Heart left ventricle (tissue), 16 donors: ENCODE measurements at regions not wholly inside any gene's neighbourhood (a gene's known extent, or its start where the extent isn't known, plus 50 kb on each side); places are given as distances from the start of the nearest gene placed in this dataset.
A peak's percentile ranks its signal among the peaks of the same experiment; 100 is the strongest.

Experiments
- ATAC-seq, 4 donors: fragments of 200-7000 bp; cut with Tn5 transposase; one replicate each; pipeline ENCODE4 v1.9.1; 2020 to 2022; ENCODE audit warnings: moderate library complexity in 4 of 4, mild to moderate bottlenecking in 3 of 4, moderate number of reproducible peaks in 1 of 4
- DNase-seq, 5 donors: peaks; one replicate each; pipeline ENCODE4 v3.0.0-alpha.2; 2020
- H3K27ac ChIP-seq, 12 donors: fragments of 200-600 bp; sonication (generic) in 4 of 12; one replicate each; pipeline versions ENCODE4 v1.5.0 to v1.8.0; 2016 to 2022; ENCODE audit warnings: mild to moderate bottlenecking in 2 of 12
- H3K27me3 ChIP-seq, 9 donors: fragments of 200-600 bp; sonication (generic) in 2 of 9; one replicate each; pipeline versions ENCODE4 v1.5.1 to v1.8.0; 2016 to 2022; ENCODE audit warnings: mild to moderate bottlenecking in 3 of 9
- H3K36me3 ChIP-seq, 9 donors: fragments of 200-600 bp; sonication (generic) in 2 of 9; one replicate each; pipeline versions ENCODE4 v1.5.0 to v1.8.0; 2018 to 2022; ENCODE audit warnings: mild to moderate bottlenecking in 2 of 9
- H3K4me1 ChIP-seq, 12 donors: fragments of 200-600 bp; sonication (generic) in 4 of 12; one replicate each; pipeline versions ENCODE4 v1.5.0 to v1.8.0; 2016 to 2022; ENCODE audit warnings: mild to moderate bottlenecking in 3 of 12
- H3K4me3 ChIP-seq, 12 donors: fragments of 200-600 bp; sonication (generic) in 4 of 12; one replicate each; pipeline versions ENCODE4 v1.5.0 to v1.8.0; 2017 to 2022; ENCODE audit warnings: mild to moderate bottlenecking in 9 of 12, moderate library complexity in 4 of 12
- H3K9me3 ChIP-seq, 12 donors: fragments of 200-600 bp; sonication (generic) in 4 of 12; one replicate each; pipeline versions ENCODE4 v1.5.0 to v1.8.0; 2016 to 2022; ENCODE audit warnings: mild to moderate bottlenecking in 1 of 12
- CTCF ChIP-seq, 12 donors: fragments of 200-600 bp; sonication (generic) in 4 of 12; IDR thresholded peaks; one replicate each; pipeline versions ENCODE4 v1.5.0 to v1.8.0; 2018 to 2022; ENCODE audit warnings: antibody characterized with exemption in 12 of 12, mild to moderate bottlenecking in 5 of 12
- POLR2A ChIP-seq, 2 donors: fragments of 450-650 bp; IDR thresholded peaks; one replicate each; pipeline ENCODE4 v1.6.1; 2017; ENCODE audit warnings: antibody characterized with exemption in 2 of 2, mild to moderate bottlenecking in 2 of 2, moderate library complexity in 2 of 2
- WGBS, 4 donors: extraction: QIAGEN DNeasy Blood & Tissue Kit in 2 of 4; methylation state at CpG; one replicate each; pipeline versions ENCODE4 v1.1.5 to v1.1.7; 2013 to 2018; 5-methylcytosine and 5-hydroxymethylcytosine counted together
- intact Hi-C, 10 donors: fragments of 100-400 bp; cut with DNase I; formaldehyde crosslinking; loops; one replicate each; pipeline versions ENCODE4 v1.11.1 to v1.14.2; 2022
- donor health status: ischemic (EF 13 %, LVEDD 7.1; RV severe dilation, severe dysfunction).
- donor health status: healthy with polysubstance abuse.
- donor health status: DM: no; HTN: yes; CAD: no.
- donor health status: DM: no; HTN: no; CAD: no.
- donor health status: ischemic (EF 25% LVEDD 6.9; RV normal size, moderate dysfunction).
- donor health status: ischemic (EF 25% LVEDD 5.7; RV mildly dilated, moderate dysfunction).
- donor health status: healthy.
- donor health status: DM: yes; HTN: yes; CAD: no.
- donor health status: ischemic (EF 35%, LVEDD 5.7; RV mildly dilated, moderate dysfunction).
- donor health status: nonischemic (EF 11% LVEDD 7.7; RV severe dilation, severe dysfunction).
- donor health status: DM: yes; HTN: yes; CAD: no.
- donor health status: PGD.
- donor health status: ischemic (EF 29% LVEDD 5.4; RV normal size, mild dysfunction).
- donor health status: nonischemic (EF 23%, LVEDD 6.1; RV moderate dilation, normal function).

GRCh38 chr3:182190056-182190455 is 478.3 kb downstream of the SOX2 start:
- DNase-seq (no peak), ATAC-seq (no peak)
- Histone ChIP-seq H3K4me1 (no peaks in the 10 kb centered on the region), H3K36me3 (no peaks in the 10 kb centered on the region), H3K9me3 (peaks cover 0 to 3% (median 0%) of the 10 kb centered on the region in 12 donors), H3K27me3 (peaks cover 0 to 3% (median 0%) of the 10 kb centered on the region in 9 donors), H3K27ac (no peak overlapping the region), H3K4me3 (no peak overlapping the region)
- intact Hi-C loops, result no loop called here
- WGBS, 4 donors, result 71 to 79% (median 76%) methylated on average over 2 of the region's 2 CpGs
- TF ChIP-seq CTCF (IDR thresholded peaks at IDR 0.05) (no peak), POLR2A (IDR thresholded peaks at IDR 0.05) (no peak)

- 80 to 91% (median 86%) methylated on average over 1 of the region's 1 CpG for WGBS, 4 donors
- no peak overlapping the region for H3K27ac ChIP-seq
- intact Hi-C loops, result no loop called here
Observed at GRCh38 chr3:182198345-182198744, 486.6 kb downstream of the SOX2 start.

GRCh38 chr3:182201456-182202168 is 489.9 kb downstream of the SOX2 start:
- Histone ChIP-seq H3K9me3 (no peaks in the 10 kb centered on the region), H3K4me3 (no peak overlapping the region), H3K27me3 (peaks cover 0 to 4% (median 0%) of the 10 kb centered on the region in 9 donors), H3K36me3 (no peaks in the 10 kb centered on the region), H3K27ac (no peak overlapping the region), H3K4me1 (no peaks in the 10 kb centered on the region)
- 57 to 61% (median 59%) methylated on average over 11 of the region's 11 CpGs for WGBS, 4 donors
- intact Hi-C loops, result no loop called here
- no peak for DNase-seq
- no peak for TF ChIP-seq POLR2A (IDR thresholded peaks at IDR 0.05)
- no peak for TF ChIP-seq CTCF (IDR thresholded peaks at IDR 0.05)
- no peak for ATAC-seq

More at GRCh38 chr3:182198345-182198744, 486.6 kb downstream of the SOX2 start:
- ATAC-seq (no peak), DNase-seq (no peak)
- H3K36me3 ChIP-seq, result no peaks in the 10 kb centered on the region
- TF ChIP-seq CTCF (IDR thresholded peaks at IDR 0.05) (no peak), POLR2A (IDR thresholded peaks at IDR 0.05) (no peak)
- H3K4me1 ChIP-seq, result no peaks in the 10 kb centered on the region
- peaks cover 0 to 4% (median 0%) of the 10 kb centered on the region in 9 donors for H3K27me3 ChIP-seq
- no peaks in the 10 kb centered on the region for H3K9me3 ChIP-seq
- no peak overlapping the region for H3K4me3 ChIP-seq

GRCh38 chr3:182212479-182213076 is 500.9 kb downstream of the SOX2 start:
- peak in 2 of 5 donors; percentile 26 to 39 for DNase-seq
- H3K4me1 ChIP-seq, result peaks cover 0 to 11% (median 0%) of the 10 kb centered on the region in 12 donors
- H3K9me3 ChIP-seq, result no peaks in the 10 kb centered on the region
- no peaks in the 10 kb centered on the region for H3K27me3 ChIP-seq
- TF ChIP-seq POLR2A (IDR thresholded peaks at IDR 0.05) (no peak), CTCF (IDR thresholded peaks at IDR 0.05) (no peak)
- ATAC-seq, result peak in 2 of 4 donors; percentile 61 to 78
- WGBS, 4 donors, result 38 to 48% (median 44%) methylated on average over 4 of the region's 4 CpGs
- H3K36me3 ChIP-seq, result no peaks in the 10 kb centered on the region
- no peak overlapping the region for H3K4me3 ChIP-seq
- intact Hi-C loops, result no loop called here
- no peak overlapping the region for H3K27ac ChIP-seq
